HUES48 (cell line): ENCODE measurements at regions not wholly inside any gene's neighbourhood (a gene's known extent, or its start where the extent isn't known, plus 50 kb on each side); places are given as distances from the start of the nearest gene placed in this dataset.

ENCODE experiments used
- H3K27ac ChIP-seq: one replicate; pipeline ENCODE4 v1.7.0; 2013; ENCODE audit warnings: low read depth, low read length, inconsistent platforms
- H3K27me3 ChIP-seq: 2 replicates; pipeline ENCODE4 v1.6.1; 2013; ENCODE audit warnings: mild to moderate bottlenecking, low read length; ENCODE audit not compliant: control insufficient read depth, insufficient read depth
- H3K36me3 ChIP-seq: 2 replicates; pipeline ENCODE4 v1.6.1; 2013; ENCODE audit warnings: low read length; ENCODE audit not compliant: control insufficient read depth, insufficient read depth
- H3K4me1 ChIP-seq: 2 replicates; pipeline ENCODE4 v1.6.1; 2013; ENCODE audit warnings: mild to moderate bottlenecking, low read length; ENCODE audit not compliant: control insufficient read depth, insufficient read depth
- H3K4me3 ChIP-seq: 2 replicates; pipeline ENCODE4 v1.5.1; 2013; ENCODE audit warnings: mild to moderate bottlenecking, low read depth, low read length
- H3K9ac ChIP-seq: 2 replicates; pipeline ENCODE4 v1.6.1; 2013; ENCODE audit warnings: mild to moderate bottlenecking, low read depth, low read length, moderate library complexity
- H3K9me3 ChIP-seq: 2 replicates; pipeline ENCODE4 v1.6.1; 2013; ENCODE audit warnings: low read length; ENCODE audit not compliant: control insufficient read depth, insufficient read depth

GRCh38 chr12:4046495-4046840 is 173.3 kb upstream of the PARP11 start:
- Histone ChIP-seq H3K36me3 (no peaks in the 10 kb centered on the region), H3K27me3 (no peaks in the 10 kb centered on the region), H3K4me3 (no peak overlapping the region), H3K9me3 (no peaks in the 10 kb centered on the region), H3K27ac (no peak overlapping the region), H3K9ac (no peak overlapping the region), H3K4me1 (peaks cover 14% of the 10 kb centered on the region)

- Histone ChIP-seq H3K4me3 (no peak overlapping the region), H3K9ac (no peak overlapping the region), H3K9me3 (no peaks in the 10 kb centered on the region), H3K4me1 (peaks cover 14% of the 10 kb centered on the region), H3K27me3 (no peaks in the 10 kb centered on the region), H3K27ac (no peak overlapping the region), H3K36me3 (no peaks in the 10 kb centered on the region)
Measured at GRCh38 chr12:4045786-4046494, 172.7 kb upstream of the PARP11 start.

- Histone ChIP-seq H3K9ac (no peak overlapping the region), H3K36me3 (no peaks in the 10 kb centered on the region), H3K27me3 (no peaks in the 10 kb centered on the region), H3K4me1 (peaks cover 14% of the 10 kb centered on the region), H3K4me3 (no peak overlapping the region), H3K27ac (no peak overlapping the region), H3K9me3 (no peaks in the 10 kb centered on the region)
Measured at GRCh38 chr12:4044736-4045730, 171.8 kb upstream of the PARP11 start.

- Histone ChIP-seq H3K9ac (no peak overlapping the region), H3K4me3 (no peak overlapping the region), H3K9me3 (no peaks in the 10 kb centered on the region), H3K36me3 (no peaks in the 10 kb centered on the region), H3K27ac (no peak overlapping the region), H3K4me1 (peaks cover 13% of the 10 kb centered on the region), H3K27me3 (no peaks in the 10 kb centered on the region)
Measured at GRCh38 chr12:4044101-4044500, 170.9 kb upstream of the PARP11 start.

- Histone ChIP-seq H3K36me3 (no peaks in the 10 kb centered on the region), H3K9ac (no peak overlapping the region), H3K4me1 (peaks cover 2% of the 10 kb centered on the region), H3K27me3 (peaks cover 5% of the 10 kb centered on the region; the same call in 1 of the 2 replicates), H3K27ac (no peak overlapping the region), H3K4me3 (no peak overlapping the region), H3K9me3 (no peaks in the 10 kb centered on the region)
Measured at GRCh38 chr12:4041187-4041885, 168.1 kb upstream of the PARP11 start.

- no peaks in the 10 kb centered on the region for H3K4me1 ChIP-seq
- H3K9ac ChIP-seq: no peak overlapping the region
- peaks cover 5% of the 10 kb centered on the region; the same call in 1 of the 2 replicates for H3K27me3 ChIP-seq
- no peaks in the 10 kb centered on the region for H3K9me3 ChIP-seq
- no peaks in the 10 kb centered on the region for H3K36me3 ChIP-seq
- no peak overlapping the region for H3K4me3 ChIP-seq
- H3K27ac ChIP-seq: no peak overlapping the region
Measured at GRCh38 chr12:4039931-4040330, 166.7 kb upstream of the PARP11 start.

- Histone ChIP-seq H3K4me1 (peaks cover 6% of the 10 kb centered on the region), H3K36me3 (no peaks in the 10 kb centered on the region), H3K9me3 (no peaks in the 10 kb centered on the region), H3K4me3 (no peak overlapping the region), H3K27me3 (peaks cover 5% of the 10 kb centered on the region; the same call in 1 of the 2 replicates), H3K9ac (no peak overlapping the region), H3K27ac (no peak overlapping the region)
Measured at GRCh38 chr12:4037747-4038312, 164.6 kb upstream of the PARP11 start.

- Histone ChIP-seq H3K9ac (no peak overlapping the region), H3K27ac (no peak overlapping the region), H3K36me3 (no peaks in the 10 kb centered on the region), H3K4me3 (no peak overlapping the region), H3K27me3 (peaks cover 5% of the 10 kb centered on the region; the same call in 1 of the 2 replicates), H3K9me3 (no peaks in the 10 kb centered on the region), H3K4me1 (peaks cover 9% of the 10 kb centered on the region)
Measured at GRCh38 chr12:4036671-4037271, 163.6 kb upstream of the PARP11 start.

GRCh38 chr12:4034921-4035320 is 161.7 kb upstream of the PARP11 start:
- Histone ChIP-seq H3K4me3 (no peak overlapping the region), H3K36me3 (no peaks in the 10 kb centered on the region), H3K4me1 (peaks cover 20% of the 10 kb centered on the region), H3K9me3 (no peaks in the 10 kb centered on the region), H3K9ac (no peak overlapping the region), H3K27ac (no peak overlapping the region), H3K27me3 (peaks cover 7% of the 10 kb centered on the region; the same call in 1 of the 2 replicates)

- H3K4me1 ChIP-seq: peaks cover 20% of the 10 kb centered on the region
- H3K27me3 ChIP-seq: peaks cover 10% of the 10 kb centered on the region; the same call in 1 of the 2 replicates
- no peak overlapping the region for H3K9ac ChIP-seq
- no peak overlapping the region for H3K4me3 ChIP-seq
- H3K27ac ChIP-seq: peak overlapping the region; percentile 4
- no peaks in the 10 kb centered on the region for H3K9me3 ChIP-seq
- H3K36me3 ChIP-seq: no peaks in the 10 kb centered on the region
Measured at GRCh38 chr12:4032924-4033615, 159.9 kb upstream of the PARP11 start.
